ENCODE measurements at regions not wholly inside any gene's neighbourhood (a gene's known extent, or its start where the extent isn't known, plus 50 kb on each side); places are given as distances from the start of the nearest gene placed in this dataset.

DNA sequence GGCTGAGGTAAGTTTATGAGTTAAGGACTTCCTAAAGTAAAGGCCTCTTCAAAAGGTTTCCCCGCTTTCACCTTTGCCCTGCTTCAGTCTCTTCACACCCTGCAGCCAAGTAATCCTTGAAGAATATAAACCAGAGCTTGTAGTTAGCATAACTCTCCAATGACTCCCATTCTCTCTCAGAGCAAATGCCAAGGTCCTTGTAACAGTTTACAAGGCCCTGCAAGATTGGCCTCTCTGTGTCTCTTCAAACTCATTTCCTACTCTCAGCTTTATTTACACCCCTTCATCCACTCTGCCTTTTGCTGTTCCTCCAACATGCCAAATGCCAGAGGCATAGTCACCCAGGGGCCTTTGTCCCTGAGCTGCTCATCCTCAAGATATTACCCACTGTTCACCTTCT lies 60.5 kb upstream of the MME start:
- TF ChIP-seq POLR2A (IDR thresholded peaks at IDR 0.05) = no peak
- TF ChIP-seq, protein P1, sequence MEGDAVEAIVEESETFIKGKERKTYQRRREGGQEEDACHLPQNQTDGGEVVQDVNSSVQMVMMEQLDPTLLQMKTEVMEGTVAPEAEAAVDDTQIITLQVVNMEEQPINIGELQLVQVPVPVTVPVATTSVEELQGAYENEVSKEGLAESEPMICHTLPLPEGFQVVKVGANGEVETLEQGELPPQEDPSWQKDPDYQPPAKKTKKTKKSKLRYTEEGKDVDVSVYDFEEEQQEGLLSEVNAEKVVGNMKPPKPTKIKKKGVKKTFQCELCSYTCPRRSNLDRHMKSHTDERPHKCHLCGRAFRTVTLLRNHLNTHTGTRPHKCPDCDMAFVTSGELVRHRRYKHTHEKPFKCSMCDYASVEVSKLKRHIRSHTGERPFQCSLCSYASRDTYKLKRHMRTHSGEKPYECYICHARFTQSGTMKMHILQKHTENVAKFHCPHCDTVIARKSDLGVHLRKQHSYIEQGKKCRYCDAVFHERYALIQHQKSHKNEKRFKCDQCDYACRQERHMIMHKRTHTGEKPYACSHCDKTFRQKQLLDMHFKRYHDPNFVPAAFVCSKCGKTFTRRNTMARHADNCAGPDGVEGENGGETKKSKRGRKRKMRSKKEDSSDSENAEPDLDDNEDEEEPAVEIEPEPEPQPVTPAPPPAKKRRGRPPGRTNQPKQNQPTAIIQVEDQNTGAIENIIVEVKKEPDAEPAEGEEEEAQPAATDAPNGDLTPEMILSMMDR (IDR thresholded peaks at IDR 0.05) = no peak
- no peak for TF ChIP-seq POLR2AphosphoS5 (IDR thresholded peaks at IDR 0.05)
- TF ChIP-seq EP300 (IDR thresholded peaks at IDR 0.05) = no peak
- H3K4me3 ChIP-seq = no peak overlapping the region
- 81 to 94% (median 89%) methylated on average over 1 of the region's 1 CpG for WGBS, 5 donors
- H3K4me1 ChIP-seq = no peaks in the 10 kb centered on the region
- H3K36me3 ChIP-seq = no peaks in the 10 kb centered on the region
- no peaks in the 10 kb centered on the region for H3K9me3 ChIP-seq
- H3K27me3 ChIP-seq = no peaks in the 10 kb centered on the region
- intact Hi-C loops (cut with DNase I; ENCODE audit: low total_unique reads) = no loop called here
- no peak overlapping the region for H3K27ac ChIP-seq
- peak in 1 of 2 donors; percentile 18 for DNase-seq

DNA sequence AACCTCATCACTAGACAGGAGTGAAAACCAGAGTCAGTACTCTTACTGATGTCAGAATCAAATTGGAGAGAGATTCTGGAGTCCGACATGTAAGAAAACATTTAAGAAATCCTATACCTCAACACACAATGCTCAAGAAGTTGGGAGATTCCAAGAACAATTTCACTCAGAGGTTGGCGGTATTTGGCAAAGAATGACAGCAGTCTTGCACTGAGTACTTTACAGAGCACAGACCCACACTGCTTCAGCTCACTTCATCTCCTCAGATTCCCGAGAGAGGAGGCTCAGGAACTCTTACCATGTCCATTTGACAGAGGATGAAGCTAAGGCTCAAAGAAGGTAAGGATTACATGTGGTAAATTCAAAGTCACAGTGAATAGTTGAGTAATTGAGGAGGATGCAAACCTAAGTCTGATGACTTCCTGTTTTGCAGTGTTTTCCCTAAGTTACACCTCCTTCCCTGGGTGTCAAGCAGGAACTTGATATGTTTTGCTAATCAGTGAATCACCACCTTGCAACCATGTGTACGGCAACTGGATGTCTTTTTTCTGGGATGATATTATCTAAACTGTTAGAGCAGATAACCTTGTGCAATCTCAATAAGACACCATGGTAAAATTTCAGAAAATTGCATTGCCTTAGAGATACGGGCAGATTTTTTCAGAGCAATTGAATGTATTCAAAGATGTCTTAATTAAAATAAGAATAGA lies 61.3 kb upstream of the MME start:
- H3K9me3 ChIP-seq = no peaks in the 10 kb centered on the region
- no peak for DNase-seq
- intact Hi-C loops (cut with DNase I; ENCODE audit: low total_unique reads) = no loop called here
- TF ChIP-seq POLR2A (IDR thresholded peaks at IDR 0.05) (no peak), POLR2AphosphoS5 (IDR thresholded peaks at IDR 0.05) (no peak), EP300 (IDR thresholded peaks at IDR 0.05) (no peak)
- TF ChIP-seq, protein P1 (IDR thresholded peaks at IDR 0.05) = no peak
- H3K27me3 ChIP-seq = no peaks in the 10 kb centered on the region
- WGBS, 5 donors = 81 to 92% (median 85%) methylated on average over 5 of the region's 5 CpGs
- H3K4me3 ChIP-seq = no peak overlapping the region
- H3K4me1 ChIP-seq = no peaks in the 10 kb centered on the region
- H3K36me3 ChIP-seq = no peaks in the 10 kb centered on the region
- H3K27ac ChIP-seq = no peak overlapping the region

DNA sequence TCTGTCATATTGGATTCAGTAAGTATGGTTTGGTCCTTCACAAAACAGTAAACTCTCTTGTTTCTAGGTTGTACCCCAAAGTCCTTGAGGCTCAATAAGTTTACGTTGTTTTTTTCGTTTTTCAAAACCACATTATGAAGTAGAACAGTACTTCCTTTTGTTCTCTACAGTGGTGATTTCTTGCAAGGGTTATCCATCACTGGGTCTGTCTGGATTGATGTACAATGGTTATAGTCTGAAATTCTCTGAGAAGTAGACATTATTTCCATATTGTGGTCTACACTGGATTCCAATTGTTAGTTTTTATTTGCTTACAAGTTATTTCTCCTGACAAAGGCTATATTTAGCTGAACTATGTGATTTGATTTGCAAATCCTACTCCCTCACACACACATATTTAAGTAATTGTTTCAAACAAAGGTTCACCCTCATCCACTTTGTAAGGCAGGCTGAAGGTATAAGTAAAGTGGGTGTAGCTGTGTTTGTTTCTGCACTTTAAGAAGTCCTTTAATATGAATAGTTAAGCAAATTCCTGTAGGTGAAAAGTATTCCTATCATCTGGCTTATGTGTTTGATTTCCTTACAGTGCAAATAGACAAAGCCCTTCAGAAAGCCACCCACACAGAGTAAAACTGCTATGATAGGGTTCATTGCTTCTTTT lies 64.2 kb upstream of the MME start:
- Histone ChIP-seq H3K27ac (no peak overlapping the region), H3K36me3 (no peaks in the 10 kb centered on the region), H3K9me3 (no peaks in the 10 kb centered on the region), H3K4me1 (no peaks in the 10 kb centered on the region), H3K4me3 (no peak overlapping the region), H3K27me3 (no peaks in the 10 kb centered on the region)
- DNase-seq = peak in 1 of 2 donors; percentile 16
- 33 to 45% (median 44%) methylated on average over 2 of the region's 2 CpGs for WGBS, 5 donors
- TF ChIP-seq, protein P1 (IDR thresholded peaks at IDR 0.05) = no peak
- TF ChIP-seq EP300 (IDR thresholded peaks at IDR 0.05) (no peak), POLR2A (IDR thresholded peaks at IDR 0.05) (no peak), POLR2AphosphoS5 (IDR thresholded peaks at IDR 0.05) (no peak)
- intact Hi-C loops (cut with DNase I; ENCODE audit: low total_unique reads) = no loop called here

DNA sequence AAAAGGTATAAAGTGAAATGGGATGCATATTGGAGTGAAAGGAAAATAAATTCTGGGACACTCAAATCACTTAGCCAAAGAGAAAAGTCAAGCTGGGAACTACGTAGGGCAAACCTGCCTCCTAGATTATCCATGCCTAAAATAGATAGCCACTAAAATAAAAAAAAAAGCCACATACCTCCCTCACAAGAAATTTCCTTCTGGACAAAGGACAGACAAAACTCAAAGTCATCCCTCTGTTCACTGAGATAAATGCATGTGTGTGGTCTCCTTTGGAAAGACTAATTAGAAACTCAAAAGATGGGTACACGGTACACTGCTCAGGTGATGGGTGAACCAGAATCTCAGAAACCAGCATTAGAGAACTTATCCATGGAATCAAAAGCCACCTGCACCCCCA lies 65.2 kb upstream of the MME start:
- Histone ChIP-seq H3K4me1 (no peaks in the 10 kb centered on the region), H3K27ac (no peak overlapping the region), H3K4me3 (no peak overlapping the region), H3K9me3 (no peaks in the 10 kb centered on the region), H3K27me3 (no peaks in the 10 kb centered on the region), H3K36me3 (no peaks in the 10 kb centered on the region)
- no peak for TF ChIP-seq POLR2A (IDR thresholded peaks at IDR 0.05)
- TF ChIP-seq, protein P1 (IDR thresholded peaks at IDR 0.05) = no peak
- no peak for TF ChIP-seq EP300 (IDR thresholded peaks at IDR 0.05)
- TF ChIP-seq POLR2AphosphoS5 (IDR thresholded peaks at IDR 0.05) = no peak
- DNase-seq = no peak
- 68 to 91% (median 85%) methylated on average over 2 of the region's 2 CpGs for WGBS, 5 donors
- intact Hi-C loops (cut with DNase I; ENCODE audit: low total_unique reads) = no loop called here

All from stomach (tissue), 8 donors.